ENCODE measurements at regions not wholly inside any gene's neighbourhood (a gene's known extent, or its start where the extent isn't known, plus 50 kb on each side); places are given as distances from the start of the nearest gene placed in this dataset.

GRCh38 chr2:43022896-43023295, 203.5 kb downstream of the ZFP36L2 start:
- Histone ChIP-seq H4K20me1 (replicated peaks; ENCODE audit: control insufficient read depth, extremely low read depth, insufficient read depth, low read length) (no peaks in the 10 kb centered on the region), H2AFZ (ENCODE audit: low read depth, low read length) (no peak overlapping the region), H3K79me2 (ENCODE audit: control insufficient read depth, insufficient read depth, low read length) (no peaks in the 10 kb centered on the region), H3K4me1 (ENCODE audit: control insufficient read depth, extremely low read depth, insufficient read depth, low read length) (no peaks in the 10 kb centered on the region), H3K9me1 (replicated peaks; ENCODE audit: control insufficient read depth, extremely low read depth, insufficient read depth, low read length) (no peaks in the 10 kb centered on the region), H3K27me3 (ENCODE audit: control insufficient read depth in 2 of 2, insufficient read depth in 2 of 2, low read length in 2 of 2) (no peaks in the 10 kb centered on the region), H3K4me3 (replicated peaks in 1 of 3; ENCODE audit: insufficient read depth in 1 of 3, low read depth in 1 of 3, low read length in 3 of 3) (no peak overlapping the region), H3K9me3 (replicated peaks; ENCODE audit: control insufficient read depth, insufficient read depth, low read length) (no peaks in the 10 kb centered on the region), H3K27ac (ENCODE audit: insufficient read depth, low read depth, low read length) (no peak overlapping the region), H3K9ac (replicated peaks; ENCODE audit: extremely low read depth, insufficient read depth, low read length) (no peak overlapping the region), H3K4me2 (ENCODE audit: insufficient read depth, low read length) (no peak overlapping the region), H3K36me3 (ENCODE audit: control insufficient read depth in 2 of 2, extremely low read depth in 1 of 2, insufficient read depth in 2 of 2, low read length in 2 of 2) (no peaks in the 10 kb centered on the region)
- no TSS peak for BruUV-seq (replicated peaks)
- no peak for DNase-seq (ENCODE audit: low read depth, low spot score)
- intact Hi-C loops (cut with micrococcal nuclease): loop anchor here (5.0 kb wide), 1 partner anchor 46 kb away; no protein-coding TSS in a partner anchor
- TF ChIP-seq POLR2AphosphoS5 (IDR thresholded peaks at IDR 0.05; ENCODE audit: insufficient read depth, low read depth, low read length) (no peak), POLR2A (IDR thresholded peaks at IDR 0.05; ENCODE audit: low read depth, low read length) (no peak), MAX (IDR thresholded peaks at IDR 0.05; ENCODE audit: insufficient read depth, insufficient read length) (no peak), EZH2 (IDR thresholded peaks at IDR 0.05; ENCODE audit: borderline replicate concordance, low read depth, low read length, severe bottlenecking) (no peak), JUN (IDR thresholded peaks at IDR 0.05; ENCODE audit: borderline replicate concordance, insufficient read depth, insufficient read length, low read depth) (no peak), MYC (IDR thresholded peaks at IDR 0.05; ENCODE audit: low read depth, low read length) (no peak), CTCF (IDR thresholded peaks at IDR 0.05; ENCODE audit: extremely low read depth in 1 of 2, insufficient read depth in 1 of 2, low read depth in 1 of 2, low read length in 2 of 2) (no peak), GATA2 (IDR thresholded peaks at IDR 0.05; ENCODE audit: insufficient read depth, insufficient read length, low read depth, low read length) (no peak), FOS (IDR thresholded peaks at IDR 0.05; ENCODE audit: borderline replicate concordance, insufficient read depth, low read length) (no peak)
- CTCF ChIA-PET: interaction anchor here (1.4 to 3.2 kb wide), 9 partner anchors 9 to 206 kb away, joined by 6 to 52 read pairs (median 15); partner anchors contain the start of gene ZFP36L2
- dilution Hi-C loops (cut with MboI; ENCODE audit: extremely low pct_ligation_motif_present, low sequenced_read_pairs): no loop called here
- POLR2A ChIA-PET: interaction anchor here (0.5 kb wide), 1 partner anchor 146 kb away, joined by 3 read pairs; no protein-coding TSS in a partner anchor
- no peak for FAIRE-seq

Measured in endothelial cell of umbilical vein (primary cell).